ENCODE measurements at regions not wholly inside any gene's neighbourhood (a gene's known extent, or its start where the extent isn't known, plus 50 kb on each side); places are given as distances from the start of the nearest gene placed in this dataset.

DNA sequence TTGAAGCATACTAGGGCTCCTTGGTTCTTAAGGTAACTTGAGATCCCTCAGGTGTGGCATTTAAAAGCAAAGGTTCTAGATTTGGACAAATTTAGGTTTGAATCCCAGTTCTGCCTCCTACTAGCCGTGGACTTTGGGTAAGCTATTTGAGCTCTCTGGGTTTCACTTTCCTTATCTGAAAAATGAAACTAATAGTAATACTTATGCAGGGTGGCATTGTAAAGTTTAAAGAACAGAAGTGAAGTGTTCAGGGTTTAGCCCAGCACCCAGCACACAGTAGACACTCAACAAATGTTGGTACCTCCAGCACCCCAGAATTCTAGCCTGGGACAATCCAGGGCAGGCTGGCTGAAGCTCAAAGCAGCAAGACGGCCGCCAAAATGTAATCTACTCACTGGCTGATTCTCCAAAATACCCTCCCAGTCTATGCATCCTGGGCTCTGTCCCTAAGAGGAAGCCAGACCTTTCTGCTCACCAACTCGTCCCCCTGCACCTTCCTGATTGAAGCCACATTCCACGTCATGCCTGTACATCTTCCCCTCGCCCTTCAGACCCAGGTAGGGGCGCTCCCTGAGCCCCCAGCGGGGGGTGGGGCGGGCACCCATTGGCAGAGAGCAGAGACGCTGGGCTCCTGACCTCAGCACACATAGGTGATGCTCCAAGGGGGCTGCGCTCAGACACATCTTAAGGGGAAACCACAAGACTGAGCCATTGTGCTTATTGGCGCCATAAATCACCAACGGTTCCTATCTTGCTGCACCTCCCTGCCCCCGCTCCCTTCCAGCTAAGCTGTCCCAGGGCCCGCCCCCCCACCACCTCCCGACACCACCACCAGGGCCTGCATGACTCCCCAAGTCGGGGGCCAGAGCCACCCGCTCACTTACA, 160.6 kb downstream of the BCOR start:
- TF ChIP-seq, protein P1, sequence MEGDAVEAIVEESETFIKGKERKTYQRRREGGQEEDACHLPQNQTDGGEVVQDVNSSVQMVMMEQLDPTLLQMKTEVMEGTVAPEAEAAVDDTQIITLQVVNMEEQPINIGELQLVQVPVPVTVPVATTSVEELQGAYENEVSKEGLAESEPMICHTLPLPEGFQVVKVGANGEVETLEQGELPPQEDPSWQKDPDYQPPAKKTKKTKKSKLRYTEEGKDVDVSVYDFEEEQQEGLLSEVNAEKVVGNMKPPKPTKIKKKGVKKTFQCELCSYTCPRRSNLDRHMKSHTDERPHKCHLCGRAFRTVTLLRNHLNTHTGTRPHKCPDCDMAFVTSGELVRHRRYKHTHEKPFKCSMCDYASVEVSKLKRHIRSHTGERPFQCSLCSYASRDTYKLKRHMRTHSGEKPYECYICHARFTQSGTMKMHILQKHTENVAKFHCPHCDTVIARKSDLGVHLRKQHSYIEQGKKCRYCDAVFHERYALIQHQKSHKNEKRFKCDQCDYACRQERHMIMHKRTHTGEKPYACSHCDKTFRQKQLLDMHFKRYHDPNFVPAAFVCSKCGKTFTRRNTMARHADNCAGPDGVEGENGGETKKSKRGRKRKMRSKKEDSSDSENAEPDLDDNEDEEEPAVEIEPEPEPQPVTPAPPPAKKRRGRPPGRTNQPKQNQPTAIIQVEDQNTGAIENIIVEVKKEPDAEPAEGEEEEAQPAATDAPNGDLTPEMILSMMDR (IDR thresholded peaks at IDR 0.05): no peak
- peak; percentile 48 for DNase-seq
- no peaks in the 10 kb centered on the region for H3K9me3 Mint-ChIP-seq
- peak overlapping the region; percentile 75 for H3K27ac Mint-ChIP-seq
- ChIA-PET CTCF (no interaction called here), POLR2A (no interaction called here)
- peaks cover 10% of the 10 kb centered on the region for H3K4me1 Mint-ChIP-seq (ENCODE audit: low read depth)
- H3K4me3 Mint-ChIP-seq: peak overlapping the region; percentile 41
- no peaks in the 10 kb centered on the region for H3K27me3 Mint-ChIP-seq
- ATAC-seq: peak; percentile 81
- H3K36me3 Mint-ChIP-seq (ENCODE audit: low read depth): no peaks in the 10 kb centered on the region
- intact Hi-C loops (cut with micrococcal nuclease): no loop called here

DNA sequence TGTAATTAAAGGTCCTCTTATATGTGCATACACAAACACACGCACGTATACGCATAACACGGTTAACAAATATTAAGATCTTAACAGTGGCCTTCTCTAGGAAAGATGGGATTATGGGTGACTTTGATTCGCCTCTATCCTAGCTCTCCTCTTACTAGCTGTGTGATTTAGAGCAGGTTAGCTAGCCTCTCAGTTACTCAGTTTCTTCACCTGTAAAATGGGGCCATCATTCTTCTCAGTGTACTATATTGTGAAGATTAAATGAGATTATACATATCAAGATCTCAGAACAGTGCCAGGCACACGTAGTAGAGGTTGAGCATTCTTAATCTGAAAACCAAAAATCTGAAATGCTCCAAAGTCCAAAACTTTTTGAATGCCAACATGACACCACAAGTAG, 159.3 kb downstream of the BCOR start:
- H3K4me3 Mint-ChIP-seq: no peak overlapping the region

DNA sequence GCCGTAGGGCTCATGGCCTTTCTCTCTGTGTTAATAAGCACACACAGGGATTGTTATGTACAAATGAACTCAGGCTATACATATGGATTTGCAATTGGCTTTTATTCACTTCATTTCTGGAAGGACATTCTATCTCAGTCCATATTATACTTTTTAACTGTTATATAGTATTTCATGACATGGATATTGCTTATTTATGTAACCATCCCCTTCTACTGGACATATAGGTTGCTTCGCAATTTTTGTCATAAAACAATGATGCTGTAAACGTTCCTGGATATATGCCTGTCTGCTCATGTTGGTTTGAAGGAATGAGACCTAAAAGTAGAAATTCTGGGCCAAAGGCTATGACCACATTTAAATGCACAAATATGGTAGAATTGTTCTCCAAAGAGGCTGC, 158.1 kb downstream of the BCOR start:
- H3K4me1 Mint-ChIP-seq (ENCODE audit: low read depth): peaks cover 10% of the 10 kb centered on the region
- DNase-seq: no peak
- CTCF ChIA-PET: no interaction called here
- H3K4me3 Mint-ChIP-seq: no peak overlapping the region
- no peak for ATAC-seq
- H3K36me3 Mint-ChIP-seq (ENCODE audit: low read depth): no peaks in the 10 kb centered on the region
- TF ChIP-seq, protein P1 (IDR thresholded peaks at IDR 0.05): no peak
- H3K27me3 Mint-ChIP-seq: no peaks in the 10 kb centered on the region
- no peak overlapping the region for H3K27ac Mint-ChIP-seq
- no peaks in the 10 kb centered on the region for H3K9me3 Mint-ChIP-seq
- POLR2A ChIA-PET: no interaction called here
- intact Hi-C loops (cut with micrococcal nuclease): no loop called here

More for the DNA sequence above, 159.3 kb downstream of the BCOR start:
- POLR2A ChIA-PET: no interaction called here
- intact Hi-C loops (cut with micrococcal nuclease): no loop called here
- TF ChIP-seq, protein P1 (IDR thresholded peaks at IDR 0.05): no peak
- Mint-ChIP-seq H3K4me1 (ENCODE audit: low read depth) (peaks cover 10% of the 10 kb centered on the region), H3K36me3 (ENCODE audit: low read depth) (no peaks in the 10 kb centered on the region), H3K27ac (no peak overlapping the region), H3K27me3 (no peaks in the 10 kb centered on the region), H3K9me3 (no peaks in the 10 kb centered on the region)
- DNase-seq (no peak), ATAC-seq (no peak)
- CTCF ChIA-PET: no interaction called here

DNA sequence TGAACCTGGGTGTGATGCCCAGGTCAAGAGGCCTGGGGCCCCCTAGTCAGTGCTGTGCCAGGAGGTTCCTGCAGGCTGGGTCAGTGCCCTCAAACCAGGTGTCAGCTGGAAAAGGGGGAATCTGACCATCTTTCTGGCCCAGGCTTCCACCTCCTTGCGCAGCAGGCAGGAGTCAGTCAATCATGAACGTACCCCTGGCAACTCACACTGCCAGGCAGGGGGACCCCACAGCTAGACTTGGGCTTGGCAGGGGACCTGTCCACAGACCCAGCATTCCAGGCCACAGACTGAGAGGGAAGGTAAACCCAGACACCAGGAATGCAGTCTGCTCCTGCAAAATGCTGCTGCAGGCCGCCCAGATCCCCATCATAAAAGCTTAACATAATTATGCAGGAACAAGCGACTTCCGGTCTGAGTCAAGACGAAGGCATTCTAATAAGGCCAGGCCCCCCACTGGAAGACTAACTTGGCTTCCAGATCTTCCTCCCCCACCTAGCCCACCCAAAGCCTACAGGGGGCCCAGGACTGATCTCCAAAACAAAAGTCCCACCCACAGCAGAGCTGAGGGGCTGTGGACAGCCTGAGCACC, 156.3 kb downstream of the BCOR start:
- POLR2A ChIA-PET: no interaction called here
- H3K27ac Mint-ChIP-seq: no peak overlapping the region
- H3K9me3 Mint-ChIP-seq: no peaks in the 10 kb centered on the region
- no peaks in the 10 kb centered on the region for H3K36me3 Mint-ChIP-seq (ENCODE audit: low read depth)
- TF ChIP-seq, protein P1 (IDR thresholded peaks at IDR 0.05): no peak
- ATAC-seq: no peak
- peaks cover 10% of the 10 kb centered on the region for H3K4me1 Mint-ChIP-seq (ENCODE audit: low read depth)
- no peak overlapping the region for H3K4me3 Mint-ChIP-seq
- no peak for DNase-seq
- intact Hi-C loops (cut with micrococcal nuclease): no loop called here
- CTCF ChIA-PET: no interaction called here
- no peaks in the 10 kb centered on the region for H3K27me3 Mint-ChIP-seq

DNA sequence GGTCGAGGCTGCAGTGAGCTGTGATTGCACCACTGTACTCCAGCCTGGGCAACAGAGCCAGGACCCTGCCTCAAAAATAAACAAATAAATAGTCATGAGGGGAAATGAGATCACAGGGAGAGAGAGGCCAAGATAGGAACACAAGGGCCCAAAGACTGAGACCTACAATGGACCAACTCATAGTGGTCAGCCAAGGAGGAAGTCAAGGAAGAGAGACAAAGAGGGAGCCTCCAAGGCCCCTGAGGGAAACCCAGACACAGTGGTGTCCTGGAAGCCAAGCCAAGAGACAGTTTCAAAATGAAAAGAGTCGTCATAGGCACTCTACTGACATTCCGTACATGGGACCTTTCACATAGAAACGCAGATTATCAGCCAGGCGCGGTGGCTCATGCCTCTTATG, 153.3 kb downstream of the BCOR start:
- POLR2A ChIA-PET: no interaction called here
- no peak for DNase-seq
- Mint-ChIP-seq H3K4me3 (no peak overlapping the region), H3K4me1 (ENCODE audit: low read depth) (peaks cover 8% of the 10 kb centered on the region), H3K27ac (no peak overlapping the region), H3K36me3 (ENCODE audit: low read depth) (no peaks in the 10 kb centered on the region), H3K9me3 (no peaks in the 10 kb centered on the region), H3K27me3 (no peaks in the 10 kb centered on the region)
- CTCF ChIA-PET: no interaction called here
- TF ChIP-seq, protein P1 (IDR thresholded peaks at IDR 0.05): no peak
- intact Hi-C loops (cut with micrococcal nuclease): no loop called here
- no peak for ATAC-seq
